Natural killer cell treated with Interleukin-12 subunit alpha and Interleukin-12 subunit beta and Interleukin-15 and Interleukin-18, amount 100 ng/mL, for 72 hours (primary cell): ENCODE measurements at regions not wholly inside any gene's neighbourhood (a gene's known extent, or its start where the extent isn't known, plus 50 kb on each side); places are given as distances from the start of the nearest gene placed in this dataset.

ENCODE experiments used
- ATAC-seq, 2 donors: fragments of 150-1000 bp; cut with Tn5 transposase in 1 of 2; sonication (Bioruptor Pico), chemical (Tn5 transposase) in 1 of 2; 2 replicates each; pipeline ENCODE4 v1.10.0; 2021
- DNase-seq: peaks from one replicate; pipeline ENCODE4 v3.0.0; 2022; ENCODE audit warnings: low spot score
- H3K27ac Mint-ChIP-seq, 2 donors: 1 replicate in 1 of 2; 2 replicates in 1 of 2; pipeline ENCODE4 v1.8.0; 2022; ENCODE audit warnings: mixed read lengths in 2 of 2, mild to moderate bottlenecking in 1 of 2, moderate library complexity in 1 of 2
- H3K27me3 Mint-ChIP-seq, 2 donors: 1 replicate in 1 of 2; 2 replicates in 1 of 2; pipeline ENCODE4 v1.8.0; 2022; ENCODE audit warnings: mixed read lengths in 2 of 2
- H3K36me3 Mint-ChIP-seq: one replicate; pipeline ENCODE4 v1.8.0; 2022; ENCODE audit warnings: mixed read lengths
- H3K4me1 Mint-ChIP-seq, 2 donors: 1 replicate in 1 of 2; 2 replicates in 1 of 2; pipeline ENCODE4 v1.8.0; 2022; ENCODE audit warnings: low read depth in 2 of 2, mixed read lengths in 2 of 2, mild to moderate bottlenecking in 1 of 2
- H3K4me3 Mint-ChIP-seq: one replicate; pipeline ENCODE4 v1.8.0; 2022; ENCODE audit warnings: mixed read lengths
- H3K9me3 Mint-ChIP-seq: 2 replicates; pipeline ENCODE4 v1.8.0; 2022; ENCODE audit warnings: mixed read lengths

- peaks cover 9 to 17% of the 10 kb centered on the region in 2 donors for H3K27me3 Mint-ChIP-seq
- no peaks in the 10 kb centered on the region for H3K9me3 Mint-ChIP-seq
- no peaks in the 10 kb centered on the region for H3K36me3 Mint-ChIP-seq
- H3K4me1 Mint-ChIP-seq: no peaks in the 10 kb centered on the region
- no peak overlapping the region for H3K4me3 Mint-ChIP-seq
- no peak for DNase-seq
- no peak for ATAC-seq
- H3K27ac Mint-ChIP-seq: no peak overlapping the region
These were observed 67.3 kb upstream of the ONECUT1 start for GRCh38 chr15:52857471-52857870.

- H3K36me3 Mint-ChIP-seq: no peaks in the 10 kb centered on the region
- no peak for ATAC-seq
- no peaks in the 10 kb centered on the region for H3K4me1 Mint-ChIP-seq
- no peaks in the 10 kb centered on the region for H3K9me3 Mint-ChIP-seq
- DNase-seq: no peak
- no peak overlapping the region for H3K4me3 Mint-ChIP-seq
- H3K27me3 Mint-ChIP-seq: peaks cover 7 to 17% of the 10 kb centered on the region in 2 donors
- H3K27ac Mint-ChIP-seq: no peak overlapping the region
These were observed 66.2 kb upstream of the ONECUT1 start for GRCh38 chr15:52856286-52856685.

GRCh38 chr15:52855157-52855556 is 65.0 kb upstream of the ONECUT1 start:
- ATAC-seq (no peak), DNase-seq (no peak)
- H3K4me1 Mint-ChIP-seq: no peaks in the 10 kb centered on the region
- H3K36me3 Mint-ChIP-seq: no peaks in the 10 kb centered on the region
- no peak overlapping the region for H3K27ac Mint-ChIP-seq
- H3K9me3 Mint-ChIP-seq: no peaks in the 10 kb centered on the region
- peaks cover 12 to 17% of the 10 kb centered on the region in 2 donors for H3K27me3 Mint-ChIP-seq
- H3K4me3 Mint-ChIP-seq: no peak overlapping the region

GRCh38 chr15:52844823-52845222 is 54.7 kb upstream of the ONECUT1 start:
- H3K4me1 Mint-ChIP-seq: no peaks in the 10 kb centered on the region
- ATAC-seq (no peak), DNase-seq (no peak)
- H3K4me3 Mint-ChIP-seq: no peak overlapping the region
- peaks cover 4% of the 10 kb centered on the region for H3K9me3 Mint-ChIP-seq
- no peak overlapping the region for H3K27ac Mint-ChIP-seq
- H3K36me3 Mint-ChIP-seq: no peaks in the 10 kb centered on the region
- peaks cover 15 to 28% of the 10 kb centered on the region in 2 donors for H3K27me3 Mint-ChIP-seq
